ENCODE measurements at regions not wholly inside any gene's neighbourhood (a gene's known extent, or its start where the extent isn't known, plus 50 kb on each side); places are given as distances from the start of the nearest gene placed in this dataset.
"Not testable (repeated sequence)": the region's sequence is repeated elsewhere in the genome, so short reads cannot be mapped to it uniquely, and the experiment has no call there.

DNA sequence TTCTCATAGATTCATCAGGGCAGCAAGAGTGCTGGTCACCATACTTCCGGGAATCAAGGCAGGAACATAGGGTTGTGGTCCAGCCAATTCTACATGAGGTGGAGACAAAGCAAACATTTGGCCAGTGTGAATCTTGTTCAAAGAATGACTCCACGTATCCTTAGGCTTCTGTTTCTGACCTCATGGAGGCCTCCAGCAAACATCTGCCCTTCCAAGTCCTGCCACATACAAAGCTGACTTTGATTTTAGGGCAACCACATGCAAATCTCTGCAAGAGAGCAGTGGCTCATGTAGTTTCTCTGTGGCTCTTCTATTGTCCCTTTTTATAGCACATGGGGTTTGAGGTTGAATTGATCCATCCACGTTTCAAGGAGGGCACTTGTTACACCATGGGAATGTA, 132.1 kb upstream of the MMADHC start:
- DNase-seq (ENCODE audit: low read depth) = peak; percentile 62

DNA sequence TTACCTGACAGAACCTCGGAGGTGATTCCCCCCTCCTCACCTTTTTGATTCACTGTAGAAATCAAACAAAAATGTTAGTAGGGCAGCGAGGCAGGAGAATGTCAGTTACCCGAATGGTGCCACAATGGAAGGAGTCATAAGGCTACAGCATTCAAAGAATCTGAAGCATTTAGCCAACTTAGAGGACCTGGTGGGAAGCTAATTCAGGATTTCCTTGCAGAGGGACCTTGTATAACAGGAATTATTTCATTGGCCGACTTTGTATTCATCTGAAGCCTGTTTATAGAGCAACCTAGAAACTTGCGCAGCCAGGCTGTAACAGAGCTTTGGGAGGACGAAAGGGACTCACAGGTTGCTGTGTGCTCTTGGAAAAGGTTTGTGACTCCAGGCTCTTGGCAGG, 129.1 kb upstream of the MMADHC start:
- no peak for DNase-seq (ENCODE audit: low read depth)

DNA sequence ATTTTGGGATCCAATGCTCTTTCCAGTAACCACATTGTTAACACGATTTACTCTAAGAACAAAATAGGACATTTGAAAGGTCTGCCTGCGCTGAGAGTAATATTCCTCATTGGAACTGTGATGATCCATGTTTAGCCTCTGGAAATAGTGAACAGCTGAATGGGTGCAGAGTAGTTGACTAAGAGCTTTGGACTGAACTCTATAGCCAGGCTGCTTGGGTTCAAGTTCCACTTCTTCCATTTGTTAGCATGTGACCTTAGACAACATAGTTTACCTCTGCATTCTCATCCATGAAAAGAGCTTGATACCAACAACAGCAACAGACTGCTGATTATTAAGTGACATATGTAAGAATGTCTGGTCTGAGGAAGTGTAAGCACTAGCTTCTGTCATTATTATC, 128.3 kb upstream of the MMADHC start:
- DNase-seq (ENCODE audit: low read depth) = no peak

DNA sequence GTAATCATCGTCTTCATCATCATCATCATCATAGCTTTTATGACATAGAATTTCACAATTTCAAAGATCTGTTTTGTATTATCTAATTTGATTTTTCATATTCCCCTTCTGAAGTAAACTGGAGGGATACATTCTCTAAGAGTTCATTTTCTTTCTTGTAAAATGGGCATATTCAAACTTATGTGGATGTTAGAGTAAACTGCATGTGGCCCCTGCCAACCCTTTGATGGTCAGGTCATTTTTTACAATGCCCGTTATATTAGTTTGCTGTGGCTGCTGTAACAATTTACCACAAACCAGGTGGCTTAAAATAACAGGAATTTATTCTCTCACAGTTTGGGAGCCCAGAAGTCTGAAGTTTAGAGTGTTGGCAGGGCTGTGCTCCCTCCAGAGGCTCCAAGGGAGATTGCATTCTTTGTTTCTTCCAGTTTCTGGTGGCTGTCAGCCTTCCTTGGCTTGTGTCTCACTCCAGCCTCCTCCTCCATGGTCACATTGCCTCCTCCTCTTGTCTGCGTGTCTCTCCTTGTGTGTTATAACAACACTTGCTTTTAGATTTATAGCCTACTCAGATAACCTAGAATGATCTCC, 127.5 kb upstream of the MMADHC start:
- DNase-seq (ENCODE audit: low read depth) = peak; percentile 77

DNA sequence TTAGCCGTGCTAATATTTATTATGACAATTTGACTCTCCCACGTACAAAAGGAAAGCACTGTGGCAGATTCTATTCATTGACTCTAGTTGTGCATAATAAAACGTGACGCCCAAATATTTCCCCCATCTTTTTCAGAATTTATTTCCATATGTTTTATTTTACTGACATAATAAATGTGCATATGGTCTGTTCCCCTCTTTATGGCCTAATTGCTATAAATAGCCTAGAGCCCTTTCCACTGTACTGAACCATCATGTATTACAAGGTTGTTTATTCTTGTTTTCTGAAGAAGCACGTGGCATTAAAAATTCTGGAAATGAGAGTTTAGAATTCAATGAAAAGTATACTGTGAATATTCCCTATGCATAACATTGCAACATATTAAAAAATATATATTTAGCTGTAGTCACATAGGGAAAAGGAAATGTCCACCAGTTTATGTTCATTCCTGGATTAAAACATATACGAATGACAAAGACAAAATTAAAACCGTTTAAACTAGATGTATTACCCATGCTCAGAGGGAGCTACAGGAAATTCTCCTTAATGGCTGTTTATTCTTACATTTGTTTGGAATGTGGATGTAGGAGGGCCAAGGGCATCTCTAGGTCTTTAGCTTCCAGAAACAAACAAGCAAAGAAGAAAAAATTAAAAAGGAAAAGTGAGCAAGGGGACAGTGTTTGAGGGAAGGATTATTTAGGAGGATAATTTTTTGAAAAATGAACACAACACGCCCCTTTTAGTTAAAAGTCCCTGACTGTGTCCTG, 122.1 kb upstream of the MMADHC start:
- DNase-seq (ENCODE audit: low read depth) = no peak

DNA sequence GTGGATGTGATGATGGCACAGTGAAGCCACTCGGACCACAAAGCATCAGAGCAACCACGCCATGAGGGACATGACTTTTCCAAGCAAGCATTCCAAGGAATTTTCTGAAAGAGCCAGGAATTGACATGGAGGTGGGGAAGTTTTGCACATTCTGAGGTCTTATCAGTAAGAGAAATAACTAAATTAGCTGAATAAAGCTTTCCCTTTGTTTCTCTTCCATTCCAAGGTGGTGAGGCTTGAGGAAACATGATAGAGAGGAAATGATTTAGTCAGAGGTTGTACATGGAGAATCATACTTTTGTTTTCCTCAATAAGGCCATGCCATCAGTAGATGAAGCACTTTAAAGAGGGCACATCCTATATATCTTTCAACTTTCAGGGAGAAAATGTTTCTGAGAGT, 115.7 kb upstream of the MMADHC start:
- no peak for DNase-seq (ENCODE audit: low read depth)

DNA sequence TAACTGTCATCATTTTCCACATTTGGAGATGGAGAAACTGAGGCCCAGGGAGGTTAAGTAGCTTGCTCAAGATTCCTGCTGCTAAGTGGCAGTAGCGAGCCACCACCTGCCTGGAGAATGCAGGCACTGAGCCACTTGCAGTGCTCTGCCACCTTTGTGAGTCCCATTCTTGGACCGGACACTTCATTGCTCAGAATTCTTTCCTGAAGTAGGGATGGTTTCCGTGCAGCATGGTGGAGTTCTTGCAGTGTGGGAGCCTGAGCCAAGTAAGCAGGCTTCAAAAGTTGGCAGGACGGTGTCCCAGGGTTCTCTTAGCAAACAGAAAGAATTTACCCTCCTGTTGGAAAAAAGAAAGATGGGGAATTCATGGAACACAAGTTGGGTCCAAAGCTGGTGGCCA, 115.0 kb upstream of the MMADHC start:
- DNase-seq (ENCODE audit: low read depth) = no peak

DNA sequence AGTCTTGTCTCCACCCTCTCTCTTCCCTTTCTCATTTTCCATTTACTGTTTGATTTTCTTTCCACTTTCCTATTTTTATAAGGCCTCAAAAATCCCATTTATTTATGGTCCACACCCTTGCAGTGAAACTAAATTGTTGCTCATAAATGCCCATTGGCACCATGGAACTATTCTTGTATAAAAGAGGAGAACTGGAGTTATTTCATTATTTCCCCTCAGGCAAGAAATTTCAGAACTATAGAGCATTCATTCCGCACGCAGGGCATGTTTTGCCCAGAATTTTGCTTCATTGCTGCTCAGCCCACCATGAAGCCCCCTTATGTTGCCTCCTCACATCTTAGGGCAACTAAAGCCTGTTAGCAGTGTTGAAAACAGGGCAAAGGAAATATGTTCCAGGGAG, 113.7 kb upstream of the MMADHC start:
- peak; percentile 40 for DNase-seq (ENCODE audit: low read depth)

DNA sequence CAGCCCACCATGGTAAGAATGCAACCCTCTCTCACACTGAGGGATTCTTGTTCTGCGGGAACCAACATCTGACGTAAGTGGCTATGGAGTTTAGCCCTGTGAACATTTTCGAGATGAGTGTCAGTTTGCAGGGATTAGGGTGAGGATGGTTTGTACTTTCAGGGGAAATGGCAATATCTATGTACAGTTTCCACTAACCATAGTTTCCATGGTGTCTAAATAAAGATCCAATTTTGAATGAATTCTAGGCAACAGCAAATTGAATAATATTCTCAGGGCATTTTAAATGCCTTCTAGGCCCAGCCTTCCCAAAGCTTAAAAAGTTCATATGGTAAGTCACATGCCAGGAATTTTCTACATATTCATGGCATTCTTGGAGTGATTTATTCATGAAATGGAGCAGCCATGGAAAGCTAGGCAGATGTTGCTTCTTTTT, 105.4 kb upstream of the MMADHC start:
- no peak for DNase-seq (ENCODE audit: low read depth)

DNA sequence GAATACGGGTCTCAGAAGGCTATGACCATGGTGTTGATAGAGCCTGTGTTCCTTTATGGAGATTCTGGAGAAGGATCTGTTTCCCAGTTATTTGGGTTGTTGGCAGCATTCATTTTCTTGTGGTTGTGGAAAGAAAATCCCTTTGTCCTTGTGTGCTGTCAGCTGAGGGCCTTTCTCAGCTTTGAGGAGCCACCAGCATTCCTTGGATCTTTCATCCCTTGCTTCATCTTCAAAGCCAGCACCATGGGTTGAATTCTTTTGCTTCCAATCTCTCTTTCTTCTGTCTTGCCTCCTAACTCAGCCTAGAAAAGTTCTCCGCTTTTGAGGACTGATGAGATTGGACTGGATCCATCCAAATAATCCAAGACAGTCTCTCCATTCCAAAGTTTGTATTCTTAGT, 103.2 kb upstream of the MMADHC start:
- DNase-seq (ENCODE audit: low read depth) = no peak

DNA sequence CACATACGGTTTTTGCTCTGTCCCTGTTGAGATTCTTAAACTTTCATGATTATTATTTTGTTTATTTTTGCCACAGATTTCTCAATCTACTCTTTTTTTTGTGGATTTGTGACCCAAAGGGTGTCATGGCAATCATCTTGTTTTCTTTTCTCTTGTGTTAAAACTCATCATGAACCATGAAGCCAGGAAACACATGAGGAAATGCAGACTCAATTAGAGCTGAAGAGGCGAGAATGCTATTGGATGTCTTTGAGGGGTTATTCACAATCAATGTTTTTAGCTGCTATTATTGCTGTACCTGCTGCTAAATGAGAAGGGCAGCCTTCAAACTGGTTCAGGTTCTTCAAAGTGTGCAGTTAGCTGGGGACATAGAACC, 99.5 kb upstream of the MMADHC start:
- no peak for DNase-seq (ENCODE audit: low read depth)

DNA sequence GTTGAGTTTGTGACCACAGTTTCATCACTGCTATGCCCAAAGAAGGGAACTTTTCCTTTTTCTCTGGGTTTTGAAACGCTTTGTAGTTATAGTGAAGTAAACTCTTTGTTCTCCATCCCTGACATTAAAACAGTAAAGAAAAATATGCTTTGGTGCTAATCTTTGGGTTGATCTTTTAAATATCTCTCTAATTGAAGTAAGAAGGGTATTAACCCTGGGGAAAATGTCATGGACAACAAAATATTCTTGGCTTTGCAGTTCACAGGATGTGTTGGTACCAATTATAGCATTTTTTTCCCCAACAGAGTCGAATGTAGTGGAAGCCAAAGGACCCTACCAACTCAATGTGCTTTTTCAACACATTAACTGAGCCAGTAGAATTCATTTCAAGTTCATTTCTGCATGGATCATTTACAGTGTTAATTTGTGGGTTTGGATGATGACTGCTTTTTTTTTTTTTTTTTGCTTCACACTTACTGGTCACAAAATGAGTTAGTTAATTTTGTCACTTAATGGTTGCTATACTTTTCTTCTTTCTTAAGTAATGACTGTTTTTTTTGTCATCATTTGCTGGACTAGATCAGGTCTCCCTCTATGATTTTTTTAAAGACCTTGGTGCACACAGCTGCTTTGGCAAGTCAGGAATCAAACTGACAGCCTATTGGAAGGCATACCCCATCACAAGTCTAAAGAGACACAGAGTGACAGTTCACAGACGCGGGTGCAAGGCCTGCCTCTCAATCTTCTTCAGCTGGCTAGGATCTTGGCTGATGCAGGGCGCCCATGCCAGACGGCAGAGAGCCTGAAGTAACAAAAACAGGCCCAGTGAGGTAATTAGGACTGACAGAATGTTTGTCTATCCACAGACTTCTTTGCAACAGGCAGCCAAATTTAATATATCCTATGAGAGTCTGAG, 98.8 kb upstream of the MMADHC start:
- DNase-seq (ENCODE audit: low read depth) = no peak

DNA sequence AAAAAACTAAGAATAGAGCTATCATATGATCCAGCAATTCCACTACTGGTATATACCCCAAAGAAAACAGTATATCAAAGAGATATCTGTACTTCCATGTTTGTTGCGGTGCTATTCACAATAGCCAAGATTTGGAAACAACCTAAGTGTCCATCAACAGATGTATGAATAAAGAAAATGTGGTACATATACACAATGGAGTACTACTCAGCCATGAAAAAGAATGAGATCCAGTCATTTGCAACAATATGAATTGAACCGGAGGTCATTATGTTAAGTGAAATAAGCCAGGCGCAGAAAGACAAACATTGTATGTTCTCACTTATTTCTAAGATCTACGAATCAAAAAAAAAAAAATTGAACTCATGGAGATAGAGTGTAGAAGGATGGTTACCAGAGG, 97.8 kb upstream of the MMADHC start:
- DNase-seq (ENCODE audit: low read depth) = not testable (repeated sequence)

DNA sequence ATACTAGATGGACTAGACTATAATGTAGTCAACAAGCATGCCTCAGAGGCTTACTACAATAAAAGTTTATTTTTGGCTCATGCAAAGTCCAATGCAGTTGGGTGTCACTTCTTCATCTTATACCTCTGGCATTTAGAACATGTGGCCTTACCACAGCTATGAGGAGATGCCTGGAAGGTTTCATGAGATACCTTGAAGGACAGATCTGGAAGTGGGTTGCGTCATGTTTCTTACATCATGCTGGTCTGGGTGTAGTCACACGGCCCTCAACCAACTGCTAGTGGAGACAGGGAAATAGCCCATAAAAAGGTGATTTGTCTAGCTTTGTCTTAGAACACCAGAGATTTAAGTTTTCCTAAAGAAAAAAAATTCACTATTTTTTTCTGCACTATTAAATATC, 91.7 kb upstream of the MMADHC start:
- peak; percentile 39 for DNase-seq (ENCODE audit: low read depth)

DNA sequence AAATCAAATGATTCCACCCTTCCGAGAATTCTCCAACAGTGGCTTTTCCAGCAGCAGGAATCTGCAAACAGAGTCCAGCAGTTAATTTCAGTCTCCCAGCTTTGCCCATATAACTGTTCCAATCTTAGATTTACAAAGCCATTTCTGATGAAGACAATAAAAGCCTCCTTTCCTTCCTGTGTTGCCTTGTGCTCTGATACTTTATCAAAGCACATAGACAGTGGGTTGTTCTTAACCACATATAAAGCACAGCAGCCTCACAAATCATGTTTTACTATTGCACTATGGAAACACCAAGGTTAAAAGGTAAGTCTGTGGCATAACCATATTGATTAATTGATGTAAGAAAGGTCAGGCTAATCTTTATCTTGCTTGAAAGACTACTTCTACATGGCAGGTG, 89.8 kb upstream of the MMADHC start:
- DNase-seq (ENCODE audit: low read depth) = no peak

DNA sequence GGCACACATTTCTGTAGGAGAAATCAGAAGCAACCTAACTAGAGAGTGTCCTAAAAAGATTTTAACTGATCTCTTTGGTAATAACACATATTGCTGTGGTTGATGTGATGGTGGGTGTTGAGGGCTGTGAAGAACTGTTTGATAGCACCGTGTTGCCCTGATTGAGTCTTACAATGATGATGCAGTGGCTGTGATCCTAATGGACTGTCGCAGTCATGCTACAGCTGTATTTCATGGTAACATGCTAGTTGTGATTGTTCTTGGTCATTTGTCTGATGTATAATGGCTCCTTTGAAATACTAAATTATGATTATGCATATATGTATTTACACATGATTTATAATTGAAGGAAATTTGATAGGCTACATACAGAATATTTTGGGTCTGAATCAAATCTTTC, 82.5 kb upstream of the MMADHC start:
- no peak for DNase-seq (ENCODE audit: low read depth)

DNA sequence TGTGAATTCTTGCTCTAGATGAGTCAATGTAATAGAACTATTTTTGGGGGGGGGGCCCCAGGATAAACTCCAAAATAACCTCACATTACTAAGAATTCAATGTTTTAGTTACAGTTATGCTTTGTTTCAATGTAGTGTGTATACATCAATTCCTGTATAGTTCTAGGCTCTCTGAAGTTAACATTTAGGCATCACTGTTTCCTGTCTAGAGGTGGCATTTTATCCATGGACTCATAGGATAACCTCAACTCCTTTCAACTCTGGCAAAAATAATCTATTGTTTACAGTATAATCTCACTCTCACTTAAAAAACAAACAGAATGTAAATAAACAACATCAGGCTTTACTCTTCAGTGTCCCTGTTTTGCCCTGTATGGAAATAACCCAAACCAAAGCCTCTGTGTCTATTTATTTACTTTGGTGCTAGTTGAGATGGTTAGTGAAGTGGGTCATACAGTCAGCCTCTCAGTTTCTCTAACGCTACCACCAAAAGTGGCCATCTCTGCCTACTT, 79.3 kb upstream of the MMADHC start:
- no peak for DNase-seq (ENCODE audit: low read depth)

DNA sequence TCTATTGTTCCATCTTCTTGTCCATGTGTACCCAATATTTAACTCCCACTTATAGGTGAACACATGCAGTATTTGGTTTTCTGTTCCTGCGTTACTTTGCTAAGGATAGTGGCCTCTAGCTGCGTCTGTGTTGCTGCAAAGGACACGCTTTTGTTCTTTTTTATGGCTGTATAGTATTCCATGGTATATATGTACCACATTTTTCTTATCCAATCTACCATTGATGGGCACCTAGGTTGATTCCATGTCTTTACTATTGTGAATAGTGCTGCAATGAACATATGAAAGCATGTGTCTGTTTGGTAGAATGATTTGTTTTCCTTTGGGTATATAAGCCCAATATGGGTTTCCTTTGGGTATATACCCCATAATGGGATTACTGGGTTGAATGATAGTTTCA, 77.3 kb upstream of the MMADHC start:
- no peak for DNase-seq (ENCODE audit: low read depth)

DNA sequence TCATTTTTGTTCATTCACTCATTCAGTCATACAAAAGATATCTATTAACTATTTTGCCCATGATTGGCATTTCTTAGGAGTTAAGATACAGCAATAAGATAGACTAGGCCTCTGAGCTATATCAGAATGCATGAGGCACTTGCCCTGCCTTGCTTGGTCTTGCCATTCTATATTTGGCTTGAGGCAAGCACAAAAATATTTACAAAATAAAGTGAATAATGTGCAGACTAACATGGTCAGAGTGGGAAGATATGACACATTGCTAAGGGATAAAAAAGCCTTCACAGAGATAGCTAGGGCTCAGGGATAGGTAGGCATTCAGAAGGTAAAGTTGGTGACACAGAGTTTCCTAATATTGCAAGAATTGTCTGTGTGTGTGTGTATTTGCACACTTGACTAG, 75.0 kb upstream of the MMADHC start:
- DNase-seq (ENCODE audit: low read depth) = no peak

DNA sequence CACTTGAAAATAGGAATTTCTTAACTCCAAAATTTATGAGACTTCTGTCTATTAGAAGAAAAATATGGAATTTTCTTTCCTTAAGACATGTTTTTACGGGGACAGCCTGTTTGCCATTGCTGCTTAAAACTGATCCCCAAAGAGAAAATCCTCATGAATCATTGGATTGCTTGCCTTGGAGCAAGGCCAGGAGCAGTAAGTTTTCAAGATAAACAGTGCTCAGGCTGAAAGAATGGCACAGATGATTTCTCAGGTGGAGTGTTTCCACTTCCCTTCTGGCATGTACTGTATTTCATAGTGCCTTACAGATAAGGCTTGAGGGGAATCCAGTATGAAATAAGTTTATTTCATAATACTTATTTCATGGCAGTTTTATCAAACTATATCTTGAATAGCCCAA, 74.3 kb upstream of the MMADHC start:
- DNase-seq (ENCODE audit: low read depth) = peak; percentile 48

DNA sequence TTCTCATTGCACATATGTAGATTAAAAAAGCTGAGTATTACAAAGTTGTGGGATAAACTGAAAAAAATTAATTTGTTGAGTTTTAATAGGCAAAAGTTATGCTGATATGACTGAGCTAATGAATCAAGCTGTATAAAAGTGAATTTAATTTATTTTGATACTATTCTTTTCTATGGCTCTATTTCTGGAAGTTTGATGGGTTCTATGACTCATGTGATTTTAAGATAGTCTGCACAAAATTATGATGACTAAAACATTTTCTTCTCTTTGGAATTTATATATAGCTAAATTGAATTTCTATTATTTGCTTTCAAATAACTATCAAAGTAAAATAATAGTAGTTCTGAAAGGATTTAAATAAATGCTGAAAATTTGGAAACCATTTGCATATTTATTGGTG, 71.0 kb upstream of the MMADHC start:
- no peak for DNase-seq (ENCODE audit: low read depth)

DNA sequence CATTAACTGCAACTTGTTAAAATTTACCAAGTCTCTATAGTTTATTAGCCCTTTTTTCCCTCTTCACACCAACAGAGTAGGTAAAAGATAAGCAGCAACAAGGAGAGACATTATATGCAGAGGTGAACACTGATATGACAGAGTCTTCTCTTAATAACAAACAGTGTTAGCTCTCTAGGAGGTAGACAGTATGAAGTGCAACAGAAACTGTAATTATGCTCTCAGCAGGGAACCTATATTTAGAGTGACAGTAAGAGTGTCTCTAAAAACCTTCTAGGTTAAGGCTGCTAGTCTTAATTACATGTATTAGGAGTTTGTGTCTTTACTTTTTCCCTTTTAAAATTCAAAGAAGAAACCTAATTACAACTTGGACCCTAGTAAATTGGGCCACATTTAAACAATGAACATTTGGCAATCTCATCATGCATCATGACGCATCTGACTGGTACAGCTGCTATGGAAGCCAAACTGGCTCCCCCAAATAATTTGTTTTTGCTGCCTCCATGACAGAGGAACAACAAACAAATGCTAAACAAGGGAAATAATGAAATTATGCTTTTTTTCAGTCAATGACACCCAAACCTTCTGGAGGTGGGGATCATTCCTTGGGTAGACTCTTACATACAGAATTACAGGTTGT, 69.9 kb upstream of the MMADHC start:
- DNase-seq (ENCODE audit: low read depth) = no peak
